GM21717 (cell line): ENCODE measurements at regions not wholly inside any gene's neighbourhood (a gene's known extent, or its start where the extent isn't known, plus 50 kb on each side); places are given as distances from the start of the nearest gene placed in this dataset.
"Not testable (repeated sequence)": the region's sequence is repeated elsewhere in the genome, so short reads cannot be mapped to it uniquely, and the experiment has no call there.

ENCODE experiments used
- ATAC-seq: cut with Tn5 transposase; IDR thresholded peaks from one replicate; pipeline ENCODE4 v1.9.1; 2021; ENCODE audit warnings: mild to moderate bottlenecking, moderate library complexity; ENCODE audit not compliant: unreplicated experiment

GRCh38 chr19:28466107-28467045 lies 746.6 kb downstream of the UQCRFS1 start:
- no peak for ATAC-seq

DNA sequence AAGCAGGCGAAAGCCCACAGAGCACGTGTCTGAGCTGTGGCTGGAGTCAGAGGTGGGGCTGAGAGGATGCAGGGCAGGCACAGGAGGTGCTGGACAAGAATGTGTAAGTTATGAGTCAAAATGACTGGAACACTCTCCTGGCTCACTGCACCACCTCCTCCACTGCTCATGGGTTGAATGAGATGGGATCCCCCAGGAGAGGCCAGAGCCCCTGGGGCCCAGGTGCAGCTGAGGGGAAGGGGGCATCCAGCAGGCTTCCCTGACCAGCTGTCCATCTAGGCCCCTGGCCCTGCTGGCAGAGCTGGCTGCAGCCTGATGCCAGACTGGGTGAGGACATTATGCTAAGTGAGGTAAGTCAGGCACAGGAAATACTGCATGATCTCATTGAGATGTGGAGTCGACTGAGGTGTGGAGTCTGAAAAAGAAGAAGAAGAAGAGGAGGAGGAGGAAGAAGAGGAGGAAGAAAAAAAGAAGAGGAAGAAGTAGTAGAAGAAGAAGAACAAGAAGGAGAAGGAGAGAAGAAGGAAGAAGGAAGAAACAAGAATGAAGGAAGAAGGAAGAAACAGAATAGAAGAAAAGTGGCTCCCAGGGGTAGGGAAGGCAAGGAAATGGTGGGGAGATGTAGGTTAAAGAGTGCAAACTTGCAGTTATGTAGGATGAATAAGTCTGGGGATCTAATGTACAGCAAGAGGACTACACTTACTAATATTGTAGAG lies 747.4 kb downstream of the UQCRFS1 start:
- no peak for ATAC-seq

DNA sequence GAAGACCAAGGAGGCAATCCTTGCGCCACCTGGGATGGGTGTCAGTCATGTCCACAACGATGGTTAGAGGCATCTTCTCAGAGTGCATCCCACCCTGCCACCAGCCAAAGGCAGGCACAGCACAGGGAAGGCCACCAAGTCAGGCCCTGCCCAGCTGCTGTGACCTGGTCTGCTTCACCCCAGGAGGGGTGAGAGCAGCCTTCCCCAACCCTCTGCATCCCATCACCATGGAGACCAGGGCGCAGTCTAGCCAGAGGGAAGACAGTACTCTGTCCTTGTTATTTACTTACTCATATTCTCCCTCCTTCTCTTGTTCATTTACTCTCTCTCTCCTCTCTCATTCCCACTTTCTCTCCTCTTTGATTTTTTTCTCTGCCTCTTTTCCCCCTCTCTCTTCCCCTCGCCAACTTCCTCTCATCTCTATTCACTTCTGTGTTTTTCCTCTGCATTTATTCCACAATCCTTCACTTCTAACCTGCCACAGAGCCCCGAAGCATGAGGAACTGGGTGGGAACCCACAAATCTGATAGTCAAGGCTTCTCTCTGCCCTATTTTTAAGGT lies 749.4 kb downstream of the UQCRFS1 start:
- no peak for ATAC-seq

DNA sequence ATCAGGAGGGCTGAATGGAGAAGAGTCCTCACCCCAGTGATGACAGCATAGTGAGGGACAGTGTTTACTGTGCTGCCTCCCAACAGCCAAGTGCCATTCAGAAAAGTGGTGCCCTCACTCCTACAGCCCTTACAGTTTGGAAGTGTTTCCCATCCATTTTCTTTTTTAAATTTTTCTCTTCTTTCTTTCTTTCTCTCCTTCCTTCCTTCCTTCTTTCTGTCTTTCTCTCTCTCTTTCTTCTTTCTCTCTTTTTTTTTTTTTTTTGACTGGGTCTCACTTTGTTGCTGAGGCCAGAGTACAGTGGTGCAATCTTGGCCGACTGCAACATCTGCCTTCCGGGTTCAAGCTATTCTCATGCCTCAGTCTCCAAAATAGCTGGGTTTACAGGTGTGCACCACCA lies 755.3 kb downstream of the UQCRFS1 start:
- no peak for ATAC-seq

GRCh38 chr19:28456708-28457320 lies 756.1 kb downstream of the UQCRFS1 start:
- ATAC-seq, result no peak

GRCh38 chr19:28456252-28456651 lies 756.7 kb downstream of the UQCRFS1 start:
- no peak for ATAC-seq

DNA sequence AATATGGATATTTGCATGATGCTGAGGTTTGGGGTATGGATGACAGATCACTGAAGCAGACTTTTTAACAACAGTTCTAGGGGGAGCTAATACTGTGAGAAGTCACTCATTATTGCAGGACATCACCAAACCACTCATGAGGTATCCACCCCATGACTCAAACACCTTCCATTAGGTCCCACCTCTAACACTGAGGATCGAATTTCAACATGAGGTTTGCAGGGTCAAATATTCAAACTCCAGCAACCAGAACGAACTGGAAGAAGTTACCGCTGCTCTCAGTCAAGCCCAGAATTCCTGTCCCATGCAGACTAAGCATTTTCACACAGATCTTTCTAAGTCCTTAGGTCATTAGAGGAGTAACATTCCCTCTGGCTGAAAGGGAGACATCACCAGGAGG lies 758.9 kb downstream of the UQCRFS1 start:
- ATAC-seq, result no peak

DNA sequence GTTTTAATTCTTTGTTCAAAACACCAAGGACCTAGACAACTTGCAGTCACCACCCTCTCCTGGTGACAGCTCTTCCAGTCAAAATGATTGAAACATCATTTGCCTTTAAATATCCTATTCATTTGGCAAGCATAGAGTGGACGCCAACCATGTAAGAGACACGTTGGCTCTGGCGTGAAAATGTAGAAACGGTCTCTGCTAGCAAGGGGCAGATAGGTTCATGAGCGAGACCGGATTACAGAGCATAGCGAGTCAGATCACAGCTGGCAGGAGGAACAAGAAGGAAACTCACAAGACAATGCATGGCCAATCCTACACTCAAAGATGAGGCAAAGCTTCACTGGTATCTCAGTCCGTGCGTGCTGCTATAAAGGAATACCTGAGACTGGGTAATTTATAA lies 759.5 kb downstream of the UQCRFS1 start:
- no peak for ATAC-seq

DNA sequence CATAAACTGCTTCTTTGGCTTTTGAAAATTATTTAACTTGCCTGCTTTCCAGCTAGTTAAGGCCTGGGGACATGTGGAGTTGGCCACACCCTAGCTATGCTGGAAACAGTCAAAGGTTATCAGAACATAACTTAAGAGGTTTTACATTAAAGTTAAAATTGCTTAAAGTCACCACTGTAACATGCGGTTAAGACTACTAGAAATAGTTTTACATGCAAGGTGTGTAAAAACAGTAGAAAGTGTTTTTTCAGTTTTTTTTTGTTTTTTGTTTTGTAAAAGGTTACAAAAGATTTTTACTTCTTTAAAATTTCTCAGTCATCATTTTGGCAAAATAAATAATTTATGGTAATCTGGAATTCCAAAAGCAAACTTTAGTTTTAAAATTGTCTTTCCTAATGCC lies 763.1 kb downstream of the UQCRFS1 start:
- ATAC-seq, result no peak

- ATAC-seq, result no peak
Measured at GRCh38 chr19:28446511-28446910, 766.4 kb downstream of the UQCRFS1 start.

DNA sequence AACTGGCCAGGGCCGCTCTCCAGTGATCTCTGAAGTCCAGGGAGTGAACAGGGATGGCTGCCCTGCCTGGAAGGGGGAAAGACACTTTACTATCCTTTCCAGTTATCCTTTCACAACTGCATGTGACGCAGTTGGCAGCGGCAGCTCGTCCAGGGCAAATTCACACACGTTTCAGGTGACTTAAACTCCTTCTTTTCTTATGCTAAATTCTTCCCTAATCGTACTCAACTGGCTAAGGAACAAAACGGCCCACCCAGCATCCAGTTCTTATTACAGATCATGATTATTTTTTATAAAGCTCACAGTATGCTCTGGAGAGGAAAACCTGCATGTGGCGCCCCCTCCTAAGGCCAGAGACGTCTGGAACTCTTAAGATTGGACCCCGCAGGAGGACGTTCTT lies 767.1 kb downstream of the UQCRFS1 start:
- ATAC-seq, result no peak

- ATAC-seq, result no peak
Measured at GRCh38 chr19:28444362-28444761, 768.6 kb downstream of the UQCRFS1 start.

GRCh38 chr19:28443361-28443760 lies 769.6 kb downstream of the UQCRFS1 start:
- ATAC-seq, result no peak

GRCh38 chr19:28437390-28438346 lies 775.3 kb downstream of the UQCRFS1 start:
- ATAC-seq, result no peak

- ATAC-seq, result no peak
Measured at GRCh38 chr19:28436320-28436719, 776.6 kb downstream of the UQCRFS1 start.

DNA sequence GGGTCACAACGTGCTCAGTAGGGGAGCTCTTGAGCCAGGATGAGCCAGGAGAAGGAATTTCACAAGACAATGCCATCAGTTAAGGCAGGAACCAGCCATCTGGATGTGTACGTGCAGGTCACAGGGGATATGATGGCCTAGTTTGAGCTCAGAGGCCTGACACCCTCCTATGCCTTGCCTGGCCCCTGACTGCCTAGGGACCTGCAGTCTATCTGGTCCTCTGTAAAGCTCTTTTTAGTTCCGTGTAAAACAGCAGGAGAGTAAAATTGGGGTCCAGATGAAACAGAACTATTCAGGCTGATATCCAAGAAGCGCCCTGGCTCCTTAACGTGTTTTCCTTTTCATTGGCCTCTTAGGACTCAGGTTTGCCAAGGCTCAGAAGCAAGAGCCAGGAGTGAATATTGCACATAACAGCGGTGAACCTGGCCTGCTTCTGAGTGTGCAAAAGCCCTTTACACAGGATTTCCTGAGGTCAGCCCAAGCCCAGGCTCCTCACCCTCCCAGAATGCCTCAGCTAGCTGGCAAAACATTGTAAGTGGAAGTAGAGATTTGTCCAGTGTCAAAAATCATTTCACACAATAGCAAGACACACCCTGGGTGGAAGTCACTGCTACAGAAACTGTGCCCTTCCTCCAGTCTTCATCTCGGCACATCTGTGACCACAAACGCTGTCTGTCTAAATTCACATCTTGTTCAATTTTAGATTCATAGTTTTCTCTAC lies 777.2 kb downstream of the UQCRFS1 start:
- ATAC-seq, result no peak

DNA sequence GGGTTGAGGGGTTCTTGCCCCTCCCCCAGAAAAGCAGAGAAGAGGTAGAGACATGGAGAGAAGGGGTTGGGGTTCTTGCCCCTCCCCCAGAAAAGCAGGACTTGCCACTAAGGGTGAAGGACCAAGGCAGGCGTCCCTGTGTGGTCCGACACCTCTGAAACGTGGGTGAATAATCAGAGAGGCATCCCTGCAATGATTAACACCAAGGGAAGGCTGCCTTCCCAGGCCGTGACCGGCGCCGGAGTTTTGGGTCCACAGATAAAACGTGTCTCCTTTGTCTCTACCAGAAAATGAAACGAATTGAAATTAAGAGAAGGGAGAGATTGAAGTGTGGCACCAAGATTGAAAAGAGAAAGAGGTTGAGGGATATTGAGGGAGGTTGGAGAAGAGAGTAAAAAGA lies 778.2 kb downstream of the UQCRFS1 start:
- ATAC-seq, result not testable (repeated sequence)

DNA sequence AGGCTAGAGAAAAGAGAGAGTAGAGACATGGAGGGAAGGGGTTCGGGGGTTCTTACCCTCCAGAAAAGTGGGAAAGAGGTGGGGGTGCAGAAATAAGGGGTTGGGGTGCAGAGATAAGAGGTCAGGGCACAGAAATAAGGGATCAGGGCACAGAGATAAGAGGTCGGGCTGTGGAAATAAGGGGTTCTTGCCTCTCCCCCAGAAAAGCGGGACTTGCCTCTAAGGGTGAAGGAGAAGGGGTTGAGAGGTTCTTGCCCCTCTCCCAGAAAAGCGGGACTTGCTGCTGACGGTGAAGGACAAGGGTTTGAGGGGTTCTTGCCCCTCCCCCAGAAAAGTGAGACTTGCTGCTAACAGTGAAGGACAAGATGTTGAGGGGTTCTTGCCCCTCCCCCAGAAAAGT lies 778.6 kb downstream of the UQCRFS1 start:
- ATAC-seq, result not testable (repeated sequence)

- ATAC-seq, result not testable (repeated sequence)
Measured at GRCh38 chr19:28433166-28433565, 779.8 kb downstream of the UQCRFS1 start.

DNA sequence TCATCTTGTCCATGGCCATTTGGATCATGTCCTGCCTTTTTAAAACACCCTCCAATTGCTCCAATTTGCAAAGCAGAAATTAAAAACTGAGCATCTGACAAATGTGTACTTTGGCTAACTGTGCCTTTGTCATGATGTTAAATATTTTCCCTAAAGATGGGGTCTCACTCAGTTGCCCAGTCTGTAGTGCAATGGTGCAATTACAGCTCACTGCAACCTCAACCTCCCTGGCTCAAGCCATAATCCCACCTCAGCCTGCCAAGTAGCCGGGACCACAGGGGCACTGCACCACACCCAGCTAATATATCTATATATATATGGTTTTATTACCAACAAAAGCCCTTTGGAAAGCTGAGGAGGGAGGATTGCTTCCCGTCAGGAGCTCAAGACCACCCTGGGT lies 782.7 kb downstream of the UQCRFS1 start:
- no peak for ATAC-seq
